Fibroblast of mammary gland (primary cell): ENCODE measurements at regions not wholly inside any gene's neighbourhood (a gene's known extent, or its start where the extent isn't known, plus 50 kb on each side); places are given as distances from the start of the nearest gene placed in this dataset.
"Not testable (repeated sequence)": the region's sequence is repeated elsewhere in the genome, so short reads cannot be mapped to it uniquely, and the experiment has no call there.

Source experiments
- DNase-seq: peaks from one replicate; pipeline ENCODE4 v3.0.0-alpha.2; 2010; ENCODE audit warnings: low read depth
- H3K4me3 ChIP-seq: 2 replicates; pipeline ENCODE4 v1.5.1; 2011; ENCODE audit warnings: low read depth, mild to moderate bottlenecking, low read length, moderate library complexity; ENCODE audit not compliant: control insufficient read depth
- CTCF ChIP-seq: conservative IDR thresholded peaks from 2 replicates; pipeline ENCODE4 v1.5.1; 2011; ENCODE audit warnings: low read depth, low read length, inconsistent platforms; ENCODE audit not compliant: control insufficient read depth, insufficient read depth

- DNase-seq, result no peak
- no peak for TF ChIP-seq CTCF
- no peak overlapping the region for H3K4me3 ChIP-seq
These were observed 58.2 kb downstream of the TMEM270 start for GRCh38 chr7:73918926-73919693.

GRCh38 chr7:73919694-73920375, 58.9 kb downstream of the TMEM270 start:
- H3K4me3 ChIP-seq, result no peak overlapping the region
- no peak for TF ChIP-seq CTCF
- DNase-seq, result no peak

GRCh38 chr7:73920406-73921134, 59.6 kb downstream of the TMEM270 start:
- no peak overlapping the region for H3K4me3 ChIP-seq
- TF ChIP-seq CTCF, result no peak
- no peak for DNase-seq

GRCh38 chr7:73921623-73922528, 60.9 kb downstream of the TMEM270 start:
- TF ChIP-seq CTCF, result no peak

GRCh38 chr7:73928644-73929043, 67.7 kb downstream of the TMEM270 start:
- not testable (repeated sequence) for DNase-seq, H3K4me3 ChIP-seq

More at GRCh38 chr7:73921623-73922528, 60.9 kb downstream of the TMEM270 start:
- H3K4me3 ChIP-seq, result no peak overlapping the region
- no peak for DNase-seq

GRCh38 chr7:73931502-73931901, 70.5 kb downstream of the TMEM270 start:
- H3K4me3 ChIP-seq, result no peak overlapping the region
- DNase-seq, result no peak
- no peak for TF ChIP-seq CTCF
